HFFc6 (cell line): ENCODE measurements at regions not wholly inside any gene's neighbourhood (a gene's known extent, or its start where the extent isn't known, plus 50 kb on each side); places are given as distances from the start of the nearest gene placed in this dataset.

Experiments
- DNase-seq: peaks from one replicate; pipeline ENCODE4 v3.0.0-alpha.2; 2018
- H3K27ac Mint-ChIP-seq: 2 replicates; pipeline ENCODE4 v1.8.0; 2020; ENCODE audit warnings: mild to moderate bottlenecking, mixed read lengths
- H3K27me3 Mint-ChIP-seq: 2 replicates; pipeline ENCODE4 v1.8.0; 2021; ENCODE audit warnings: mild to moderate bottlenecking, moderate library complexity, mixed read lengths; ENCODE audit not compliant: insufficient read depth
- H3K36me3 Mint-ChIP-seq: 2 replicates; pipeline ENCODE4 v1.8.0; 2021; ENCODE audit warnings: low read depth, mixed read lengths
- H3K4me1 Mint-ChIP-seq: 2 replicates; pipeline ENCODE4 v1.8.0; 2020; ENCODE audit warnings: low read depth, mixed read lengths
- H3K4me3 Mint-ChIP-seq: 2 replicates; pipeline ENCODE4 v1.8.0; 2020; ENCODE audit warnings: mild to moderate bottlenecking, moderate library complexity, mixed read lengths
- H3K9me3 Mint-ChIP-seq: 2 replicates; pipeline ENCODE4 v1.8.0; 2020; ENCODE audit warnings: mild to moderate bottlenecking, mixed read lengths
- TF ChIP-seq, protein P1 (sequence below): fragments of 200-600 bp; sonication (generic); IDR thresholded peaks from 2 replicates; pipeline ENCODE4 v1.5.0; 2021; ENCODE audit warnings: antibody characterized with exemption, mild to moderate bottlenecking

DNA sequence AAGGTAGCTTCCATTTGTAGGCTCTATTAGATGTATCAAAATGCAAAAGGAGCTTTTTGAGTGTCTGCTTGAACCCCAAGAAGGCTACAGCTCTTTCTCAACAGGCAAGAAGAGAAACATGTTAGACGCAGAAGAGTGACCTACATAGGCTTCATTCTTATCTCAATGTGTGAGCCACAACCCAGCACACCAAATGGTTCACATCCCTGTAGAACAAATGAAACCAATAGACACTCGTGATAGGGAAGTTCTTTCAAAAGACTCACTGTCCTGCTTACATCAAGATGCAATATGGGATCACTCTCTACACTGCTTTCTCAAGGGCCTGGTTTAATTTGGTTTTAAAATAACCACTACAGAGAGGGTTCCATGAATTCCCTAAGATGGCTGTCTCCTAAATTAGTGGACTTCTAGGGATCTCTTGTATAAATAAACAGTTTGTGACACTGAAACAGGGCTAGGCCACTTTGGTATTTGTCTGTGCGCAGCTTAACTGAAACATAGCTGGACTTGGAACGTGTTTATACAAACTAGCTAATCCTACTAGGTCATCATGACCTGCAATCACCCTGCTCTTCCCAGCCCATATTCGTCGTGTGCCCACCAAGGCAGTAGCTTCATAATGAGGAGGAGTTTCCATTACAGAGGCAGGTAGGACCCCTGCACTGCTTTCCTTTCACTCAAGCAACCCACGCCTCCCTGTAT is 225.4 kb upstream of the PREP start:
- Mint-ChIP-seq H3K36me3 (no peaks in the 10 kb centered on the region; the same call in 1 of the 2 replicates), H3K9me3 (no peaks in the 10 kb centered on the region), H3K4me3 (no peak overlapping the region), H3K27me3 (peaks cover 7% of the 10 kb centered on the region), H3K4me1 (no peaks in the 10 kb centered on the region), H3K27ac (no peak overlapping the region)
- no peak for DNase-seq
- TF ChIP-seq, protein P1, sequence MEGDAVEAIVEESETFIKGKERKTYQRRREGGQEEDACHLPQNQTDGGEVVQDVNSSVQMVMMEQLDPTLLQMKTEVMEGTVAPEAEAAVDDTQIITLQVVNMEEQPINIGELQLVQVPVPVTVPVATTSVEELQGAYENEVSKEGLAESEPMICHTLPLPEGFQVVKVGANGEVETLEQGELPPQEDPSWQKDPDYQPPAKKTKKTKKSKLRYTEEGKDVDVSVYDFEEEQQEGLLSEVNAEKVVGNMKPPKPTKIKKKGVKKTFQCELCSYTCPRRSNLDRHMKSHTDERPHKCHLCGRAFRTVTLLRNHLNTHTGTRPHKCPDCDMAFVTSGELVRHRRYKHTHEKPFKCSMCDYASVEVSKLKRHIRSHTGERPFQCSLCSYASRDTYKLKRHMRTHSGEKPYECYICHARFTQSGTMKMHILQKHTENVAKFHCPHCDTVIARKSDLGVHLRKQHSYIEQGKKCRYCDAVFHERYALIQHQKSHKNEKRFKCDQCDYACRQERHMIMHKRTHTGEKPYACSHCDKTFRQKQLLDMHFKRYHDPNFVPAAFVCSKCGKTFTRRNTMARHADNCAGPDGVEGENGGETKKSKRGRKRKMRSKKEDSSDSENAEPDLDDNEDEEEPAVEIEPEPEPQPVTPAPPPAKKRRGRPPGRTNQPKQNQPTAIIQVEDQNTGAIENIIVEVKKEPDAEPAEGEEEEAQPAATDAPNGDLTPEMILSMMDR, result no peak

DNA sequence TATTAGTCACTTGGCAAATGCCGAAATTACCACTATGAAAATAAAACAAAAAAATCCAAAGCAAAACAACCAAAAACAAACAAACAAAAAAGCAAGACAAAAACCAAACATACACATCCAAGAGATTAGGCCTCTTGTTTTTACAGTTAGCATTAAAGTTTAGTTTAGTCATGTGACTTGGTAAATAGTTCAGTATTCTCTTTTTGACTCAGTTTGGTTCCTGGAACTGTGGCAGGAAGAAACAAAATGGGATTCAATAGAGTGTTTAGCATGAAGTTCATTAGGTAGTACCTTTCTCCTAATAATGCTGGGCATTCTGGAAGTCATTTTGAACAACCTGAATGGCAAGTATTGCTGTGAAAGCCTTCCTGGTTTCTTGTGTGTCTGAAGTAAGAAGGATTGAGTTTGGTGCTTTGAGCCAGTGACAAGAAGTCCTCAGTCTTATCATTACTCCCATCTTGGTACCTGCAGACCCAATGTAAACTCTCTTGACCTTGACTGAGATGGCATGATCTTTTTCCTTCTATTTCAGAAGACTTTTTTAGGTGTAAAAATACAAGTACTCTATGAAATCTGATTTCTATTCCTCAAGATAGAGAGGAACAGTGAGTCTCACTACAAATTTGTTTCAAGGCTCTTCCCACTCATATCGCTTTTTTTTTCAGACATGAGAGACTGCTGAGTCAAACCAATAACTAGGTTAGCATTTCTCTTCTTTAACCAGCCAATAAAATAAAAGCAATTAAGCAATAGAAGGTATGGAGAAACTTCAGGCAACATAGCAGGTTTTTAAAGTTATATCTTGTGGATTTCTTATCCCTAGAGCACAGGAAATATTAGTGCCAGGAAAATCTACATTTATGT is 223.6 kb upstream of the PREP start:
- peaks cover 7% of the 10 kb centered on the region for H3K27me3 Mint-ChIP-seq
- DNase-seq, result no peak
- H3K27ac Mint-ChIP-seq, result no peak overlapping the region
- H3K4me1 Mint-ChIP-seq, result no peaks in the 10 kb centered on the region
- TF ChIP-seq, protein P1, result no peak
- H3K9me3 Mint-ChIP-seq, result no peaks in the 10 kb centered on the region
- no peaks in the 10 kb centered on the region; the same call in 1 of the 2 replicates for H3K36me3 Mint-ChIP-seq
- no peak overlapping the region for H3K4me3 Mint-ChIP-seq

DNA sequence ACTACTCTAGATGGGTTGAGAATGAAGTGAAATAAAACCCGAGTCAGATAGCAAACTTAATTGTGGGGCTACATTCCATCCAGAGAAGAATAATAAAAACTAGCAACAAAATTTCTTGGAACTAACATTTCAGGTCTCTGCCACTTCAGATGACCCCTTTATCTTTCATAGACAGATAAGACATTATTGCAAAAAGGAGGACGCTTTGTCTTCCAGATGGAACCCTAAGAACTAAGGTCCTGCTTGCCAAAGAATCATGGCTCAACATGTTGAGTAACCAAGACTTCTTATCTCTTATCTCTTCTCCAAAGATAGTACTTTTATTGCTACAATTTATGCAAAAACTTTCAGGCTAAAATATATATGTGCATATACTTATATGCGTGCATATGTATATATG is 221.1 kb upstream of the PREP start:
- Mint-ChIP-seq H3K4me3 (no peak overlapping the region), H3K4me1 (no peaks in the 10 kb centered on the region)

DNA sequence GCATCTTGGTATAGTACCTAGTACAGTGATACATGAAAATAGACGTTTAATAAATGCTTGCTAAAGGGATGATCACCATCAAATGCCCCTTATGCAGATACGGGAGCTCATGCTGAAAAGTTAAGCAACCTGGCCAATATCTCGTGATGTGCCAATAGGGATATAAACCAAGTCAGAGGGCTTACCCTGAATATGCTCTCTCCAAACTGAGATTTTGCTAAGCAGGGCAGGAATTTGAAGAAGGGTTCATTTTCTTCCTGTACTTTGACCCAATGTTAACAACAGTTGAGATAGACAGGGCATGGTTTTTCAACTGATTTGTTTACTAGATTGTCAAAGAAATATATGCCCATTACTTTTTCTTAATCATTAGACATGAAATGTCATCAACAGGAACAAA is 219.3 kb upstream of the PREP start:
- Mint-ChIP-seq H3K27me3 (no peaks in the 10 kb centered on the region), H3K4me1 (no peaks in the 10 kb centered on the region; the same call in 1 of the 2 replicates), H3K36me3 (no peaks in the 10 kb centered on the region), H3K4me3 (peak overlapping the region; percentile 9; the same call in 1 of the 2 replicates), H3K9me3 (no peaks in the 10 kb centered on the region), H3K27ac (no peak overlapping the region)
- TF ChIP-seq, protein P1, result no peak
- DNase-seq, result no peak

More for the DNA sequence above, 221.1 kb upstream of the PREP start:
- no peak for DNase-seq
- TF ChIP-seq, protein P1, result no peak
- no peak overlapping the region for H3K27ac Mint-ChIP-seq
- H3K9me3 Mint-ChIP-seq, result no peaks in the 10 kb centered on the region
- no peaks in the 10 kb centered on the region for H3K27me3 Mint-ChIP-seq
- H3K36me3 Mint-ChIP-seq, result no peaks in the 10 kb centered on the region

DNA sequence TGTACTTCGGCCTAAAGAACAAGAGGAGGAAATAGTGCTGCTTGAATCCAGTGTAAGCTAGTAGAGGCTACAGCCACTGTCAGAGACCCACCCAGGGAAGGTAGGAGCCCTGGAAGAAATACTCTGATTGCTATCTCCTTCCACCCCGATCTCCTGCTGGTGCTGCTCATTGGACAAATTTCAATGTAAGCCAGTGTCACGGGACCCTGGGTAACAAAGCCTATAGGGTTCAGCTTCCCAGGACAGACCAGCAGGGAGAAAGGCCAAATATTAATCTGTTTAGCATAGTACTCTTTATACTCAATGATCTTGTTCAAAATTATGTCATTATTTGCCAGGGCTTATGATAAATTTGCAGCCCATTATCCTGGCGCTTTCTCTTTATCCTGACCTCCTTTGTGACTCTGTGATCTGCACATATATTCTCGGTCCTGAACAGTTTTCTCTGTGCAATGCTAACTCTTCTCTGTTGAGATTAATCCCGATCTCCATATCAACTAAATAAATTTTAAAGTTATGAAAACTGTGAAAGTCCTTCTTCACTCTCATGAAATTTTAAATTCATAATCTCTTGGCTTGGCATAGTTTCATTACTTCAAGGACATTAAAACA is 218.8 kb upstream of the PREP start:
- Mint-ChIP-seq H3K4me1 (peaks cover 2% of the 10 kb centered on the region), H3K4me3 (peak overlapping the region; percentile 9; the same call in 1 of the 2 replicates), H3K9me3 (no peaks in the 10 kb centered on the region), H3K36me3 (no peaks in the 10 kb centered on the region), H3K27me3 (no peaks in the 10 kb centered on the region), H3K27ac (no peak overlapping the region)
- DNase-seq, result no peak
- TF ChIP-seq, protein P1, result no peak
